Activated T-helper 1 cell treated with anti-CD3 and anti-CD28 coated beads, Interleukin-12 subunit alpha, Interleukin-12 subunit beta, Interleukin-2, Interleukin-4 antibody, amounts not matched to agents 30 ng/mL and 10 ng/mL and 1 ng/mL, durations not matched to agents 14 hours and 24 hours and 36 hours (primary cell): ENCODE measurements at regions not wholly inside any gene's neighbourhood (a gene's known extent, or its start where the extent isn't known, plus 50 kb on each side); places are given as distances from the start of the nearest gene placed in this dataset.
"Not testable (repeated sequence)": the region's sequence is repeated elsewhere in the genome, so short reads cannot be mapped to it uniquely, and the experiment has no call there.

ENCODE experiments used
- DNase-seq: peaks from one replicate; pipeline ENCODE4 v3.0.0; 2021; ENCODE audit warnings: low spot score
- H3K27ac Mint-ChIP-seq: one replicate; pipeline ENCODE4 v1.8.0; 2021; ENCODE audit warnings: mild to moderate bottlenecking, mixed read lengths
- H3K27me3 Mint-ChIP-seq: one replicate; pipeline ENCODE4 v1.8.0; 2022; ENCODE audit warnings: mild to moderate bottlenecking, moderate library complexity, mixed read lengths; ENCODE audit not compliant: insufficient read depth
- H3K36me3 Mint-ChIP-seq: one replicate; pipeline ENCODE4 v1.8.0; 2021; ENCODE audit warnings: low read depth, mixed read lengths
- H3K4me1 Mint-ChIP-seq: one replicate; pipeline ENCODE4 v1.8.0; 2021; ENCODE audit warnings: low read depth, mixed read lengths
- H3K4me3 Mint-ChIP-seq: one replicate; pipeline ENCODE4 v1.8.0; 2021; ENCODE audit warnings: mild to moderate bottlenecking, moderate library complexity, mixed read lengths
- H3K9me3 Mint-ChIP-seq: one replicate; pipeline ENCODE4 v1.8.0; 2021; ENCODE audit warnings: mixed read lengths
- intact Hi-C: fragments of 100-400 bp; cut with micrococcal nuclease; formaldehyde crosslinking; loops from one replicate; pipeline ENCODE4 v1.15.1; 2024

- intact Hi-C loops = no loop called here
- H3K4me3 Mint-ChIP-seq = no peak overlapping the region
Observed at GRCh38 chr6:27854421-27854820, 57.8 kb downstream of the OR2B2 start.

GRCh38 chr6:27851440-27851839, 60.8 kb downstream of the OR2B2 start:
- Mint-ChIP-seq H3K9me3 (no peaks in the 10 kb centered on the region), H3K4me1 (no peaks in the 10 kb centered on the region), H3K36me3 (peaks cover 5% of the 10 kb centered on the region), H3K4me3 (no peak overlapping the region), H3K27ac (no peak overlapping the region), H3K27me3 (peaks cover 33% of the 10 kb centered on the region)
- DNase-seq = no peak
- intact Hi-C loops = no loop called here

More at GRCh38 chr6:27854421-27854820, 57.8 kb downstream of the OR2B2 start:
- no peak for DNase-seq
- Mint-ChIP-seq H3K4me1 (no peaks in the 10 kb centered on the region), H3K27me3 (peaks cover 24% of the 10 kb centered on the region), H3K36me3 (no peaks in the 10 kb centered on the region), H3K9me3 (no peaks in the 10 kb centered on the region), H3K27ac (no peak overlapping the region)

GRCh38 chr6:27849001-27849400, 63.2 kb downstream of the OR2B2 start:
- H3K4me3 Mint-ChIP-seq, intact Hi-C loops, H3K9me3 Mint-ChIP-seq, H3K27ac Mint-ChIP-seq, H3K4me1 Mint-ChIP-seq, H3K36me3 Mint-ChIP-seq, DNase-seq: not testable (repeated sequence)
- peaks cover 31% of the 10 kb centered on the region for H3K27me3 Mint-ChIP-seq

- Mint-ChIP-seq H3K36me3 (peaks cover 5% of the 10 kb centered on the region), H3K27ac (no peak overlapping the region), H3K4me1 (no peaks in the 10 kb centered on the region), H3K27me3 (peaks cover 26% of the 10 kb centered on the region), H3K4me3 (no peak overlapping the region), H3K9me3 (no peaks in the 10 kb centered on the region)
- DNase-seq = no peak
- intact Hi-C loops = no loop called here
Observed at GRCh38 chr6:27847706-27848105, 64.5 kb downstream of the OR2B2 start.

GRCh38 chr6:27840572-27840971, 71.6 kb downstream of the OR2B2 start:
- Mint-ChIP-seq H3K36me3 (peaks cover 2% of the 10 kb centered on the region), H3K4me1 (peaks cover 16% of the 10 kb centered on the region), H3K27me3 (no peaks in the 10 kb centered on the region), H3K27ac (no peak overlapping the region), H3K9me3 (no peaks in the 10 kb centered on the region), H3K4me3 (no peak overlapping the region)
- DNase-seq = no peak
- intact Hi-C loops = no loop called here

GRCh38 chr6:27839626-27840475, 72.3 kb downstream of the OR2B2 start:
- DNase-seq = no peak
- no peaks in the 10 kb centered on the region for H3K27me3 Mint-ChIP-seq
- no peak overlapping the region for H3K27ac Mint-ChIP-seq
- intact Hi-C loops = loop anchor here (5.0 kb wide), 2 partner anchors 497 to 1808 kb away; partner anchors contain the start of gene ZSCAN31
- peaks cover 23% of the 10 kb centered on the region for H3K4me1 Mint-ChIP-seq
- no peak overlapping the region for H3K4me3 Mint-ChIP-seq
- H3K9me3 Mint-ChIP-seq = no peaks in the 10 kb centered on the region
- H3K36me3 Mint-ChIP-seq = peaks cover 2% of the 10 kb centered on the region

GRCh38 chr6:27838945-27839625, 73.1 kb downstream of the OR2B2 start:
- H3K4me3 Mint-ChIP-seq = no peak overlapping the region
- DNase-seq = no peak
- peaks cover 25% of the 10 kb centered on the region for H3K4me1 Mint-ChIP-seq
- H3K36me3 Mint-ChIP-seq = peaks cover 2% of the 10 kb centered on the region
- H3K27ac Mint-ChIP-seq = no peak overlapping the region
- no peaks in the 10 kb centered on the region for H3K27me3 Mint-ChIP-seq
- H3K9me3 Mint-ChIP-seq = no peaks in the 10 kb centered on the region
- intact Hi-C loops = loop anchor here (1.0 to 5.0 kb wide), 8 partner anchors 25 to 1807 kb away; partner anchors contain the start of gene ZSCAN31

GRCh38 chr6:27838058-27838944, 73.9 kb downstream of the OR2B2 start:
- DNase-seq = peak; percentile 83
- intact Hi-C loops = loop anchor here (1.0 to 5.0 kb wide), 8 partner anchors 24 to 1806 kb away; partner anchors contain the start of gene ZSCAN31
- Mint-ChIP-seq H3K9me3 (no peaks in the 10 kb centered on the region), H3K27me3 (no peaks in the 10 kb centered on the region), H3K36me3 (peaks cover 2% of the 10 kb centered on the region), H3K4me3 (no peak overlapping the region), H3K27ac (no peak overlapping the region), H3K4me1 (peaks cover 25% of the 10 kb centered on the region)

- DNase-seq = no peak
- Mint-ChIP-seq H3K27me3 (no peaks in the 10 kb centered on the region), H3K9me3 (no peaks in the 10 kb centered on the region), H3K27ac (no peak overlapping the region), H3K4me1 (peaks cover 25% of the 10 kb centered on the region), H3K4me3 (no peak overlapping the region), H3K36me3 (peaks cover 2% of the 10 kb centered on the region)
- intact Hi-C loops = loop anchor here (1.0 to 5.0 kb wide), 10 partner anchors 13 to 1805 kb away; partner anchors contain the start of gene ZSCAN31
Observed at GRCh38 chr6:27837625-27838057, 74.6 kb downstream of the OR2B2 start.

- Mint-ChIP-seq H3K27ac (no peak overlapping the region), H3K9me3 (no peaks in the 10 kb centered on the region), H3K4me3 (no peak overlapping the region), H3K4me1 (peaks cover 23% of the 10 kb centered on the region), H3K27me3 (no peaks in the 10 kb centered on the region), H3K36me3 (peaks cover 2% of the 10 kb centered on the region)
- peak; percentile 51 for DNase-seq
- intact Hi-C loops = loop anchor here (1.0 to 5.0 kb wide), 4 partner anchors 13 to 1805 kb away; partner anchors contain the start of gene ZSCAN31
Observed at GRCh38 chr6:27836783-27837624, 75.2 kb downstream of the OR2B2 start.

GRCh38 chr6:27836141-27836782, 75.9 kb downstream of the OR2B2 start:
- Mint-ChIP-seq H3K4me1 (peaks cover 25% of the 10 kb centered on the region), H3K36me3 (peaks cover 2% of the 10 kb centered on the region), H3K27me3 (peaks cover 3% of the 10 kb centered on the region), H3K27ac (no peak overlapping the region), H3K4me3 (no peak overlapping the region), H3K9me3 (no peaks in the 10 kb centered on the region)
- no peak for DNase-seq
- intact Hi-C loops = loop anchor here (5.0 kb wide), 2 partner anchors 501 to 1804 kb away; partner anchors contain the start of gene ZSCAN31
